Right hindlimb (tissue), 1 donor: ENCODE measurements at regions not wholly inside any gene's neighbourhood (a gene's known extent, or its start where the extent isn't known, plus 50 kb on each side); places are given as distances from the start of the nearest gene placed in this dataset.
"Not testable (repeated sequence)": the region's sequence is repeated elsewhere in the genome, so short reads cannot be mapped to it uniquely, and the experiment has no call there.

Experiments used
- DNase-seq: peaks from one replicate; pipeline ENCODE4 v3.0.0-alpha.2; 2018

DNA sequence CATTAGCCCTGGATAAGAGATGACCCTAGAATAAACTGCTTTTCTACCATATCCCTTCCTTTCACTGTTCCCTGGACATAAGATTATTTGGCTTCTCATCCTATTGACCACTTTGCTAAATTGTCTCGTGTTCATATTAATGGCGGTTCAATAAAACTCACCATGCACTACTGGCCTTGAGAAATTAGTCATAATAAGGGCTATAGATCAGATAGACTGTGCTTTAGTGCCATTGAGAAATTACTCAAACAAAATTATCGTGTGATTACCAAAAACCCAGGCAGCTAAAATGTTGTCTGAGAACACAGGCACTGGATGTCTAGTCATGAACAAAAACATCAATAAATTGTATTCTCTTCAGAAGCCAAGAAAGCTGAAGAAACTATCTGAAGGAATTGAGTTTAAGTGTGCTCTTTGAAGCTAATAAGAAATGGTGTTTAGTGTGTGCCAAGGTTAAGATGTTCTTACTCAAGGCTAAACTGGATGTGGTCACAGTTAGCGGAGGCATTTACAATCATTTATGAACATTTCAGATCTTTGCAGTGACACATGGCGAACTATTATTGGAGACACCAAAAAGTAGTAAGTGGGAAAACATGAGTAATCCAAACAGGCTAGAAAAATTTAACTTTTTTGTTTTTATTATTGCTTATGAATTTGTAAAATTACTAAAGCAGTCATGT, 460.4 kb upstream of the RORB start:
- DNase-seq, result no peak

DNA sequence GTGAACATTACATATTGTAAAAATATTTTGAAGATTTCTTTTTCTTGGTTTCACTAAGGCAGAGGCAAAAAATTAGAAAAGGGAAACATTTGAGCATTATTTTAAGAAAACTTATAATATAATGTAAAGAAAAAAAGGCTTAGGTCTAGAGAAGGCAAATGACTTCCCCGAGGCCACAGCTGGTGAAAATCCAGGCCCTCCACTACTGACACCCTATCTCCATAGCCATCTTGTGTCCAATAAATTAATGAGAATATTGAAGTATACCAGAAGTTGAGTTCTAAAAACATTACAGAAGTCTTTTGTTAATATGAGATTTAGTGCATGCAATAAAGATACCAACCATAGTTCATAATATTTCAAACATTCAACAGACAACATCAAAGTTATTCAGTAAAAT, 459.9 kb upstream of the RORB start:
- no peak for DNase-seq

DNA sequence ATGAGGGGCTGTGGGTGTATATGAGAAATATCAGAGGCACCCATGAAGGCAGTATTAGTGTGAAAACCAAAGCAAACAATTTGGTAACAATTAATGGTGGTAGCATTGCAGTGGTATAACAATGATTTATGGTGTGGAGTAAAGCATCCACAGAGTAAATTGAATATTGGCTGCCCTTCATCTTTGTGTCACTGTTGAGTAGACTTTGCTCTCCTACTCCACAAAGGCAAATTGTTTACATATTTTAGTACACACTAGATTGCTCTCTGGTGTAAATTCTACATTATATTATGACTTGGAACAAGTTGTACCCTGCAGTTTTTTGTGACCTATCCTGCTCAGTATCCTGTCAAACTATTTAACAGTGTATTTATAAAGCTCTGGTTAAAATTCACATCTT, 455.5 kb upstream of the RORB start:
- no peak for DNase-seq

DNA sequence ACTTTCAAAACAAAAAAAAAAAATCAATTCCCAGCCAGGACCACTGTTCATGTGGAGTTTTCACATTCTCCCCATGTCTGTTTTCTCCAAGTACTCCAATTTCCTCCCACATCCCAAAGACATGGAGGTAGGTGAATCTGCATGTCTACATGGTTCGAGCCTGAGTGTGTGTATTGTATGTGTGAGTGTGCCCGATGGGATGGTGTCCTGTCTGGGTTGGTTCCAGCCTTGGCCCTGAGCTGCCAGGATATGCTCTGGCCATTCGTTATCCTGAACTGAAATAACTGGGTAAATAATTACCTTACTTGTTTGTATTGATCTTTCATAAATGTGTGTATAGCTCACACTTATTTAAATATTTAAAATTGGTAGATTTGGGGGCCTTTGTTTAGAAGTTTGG, 452.3 kb upstream of the RORB start:
- DNase-seq, result no peak

DNA sequence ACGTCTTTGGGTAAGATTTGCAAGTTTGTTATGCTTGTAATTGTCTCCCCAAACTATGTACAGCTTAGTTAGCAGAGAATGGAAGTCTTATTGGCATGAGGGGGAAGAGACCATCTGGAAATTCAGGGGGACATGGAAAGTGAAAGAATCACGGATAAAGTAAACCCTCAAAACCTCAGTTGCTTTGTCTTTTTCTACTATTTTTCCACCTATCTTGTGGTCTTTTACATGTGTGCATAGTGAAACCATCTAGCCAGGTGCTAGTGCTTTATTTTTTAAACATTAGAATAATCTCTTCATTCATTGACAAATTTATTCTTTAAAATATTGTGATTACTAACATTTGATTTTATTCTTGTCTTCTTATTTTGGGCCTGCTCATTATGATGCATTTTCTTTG, 441.1 kb upstream of the RORB start:
- no peak for DNase-seq

DNA sequence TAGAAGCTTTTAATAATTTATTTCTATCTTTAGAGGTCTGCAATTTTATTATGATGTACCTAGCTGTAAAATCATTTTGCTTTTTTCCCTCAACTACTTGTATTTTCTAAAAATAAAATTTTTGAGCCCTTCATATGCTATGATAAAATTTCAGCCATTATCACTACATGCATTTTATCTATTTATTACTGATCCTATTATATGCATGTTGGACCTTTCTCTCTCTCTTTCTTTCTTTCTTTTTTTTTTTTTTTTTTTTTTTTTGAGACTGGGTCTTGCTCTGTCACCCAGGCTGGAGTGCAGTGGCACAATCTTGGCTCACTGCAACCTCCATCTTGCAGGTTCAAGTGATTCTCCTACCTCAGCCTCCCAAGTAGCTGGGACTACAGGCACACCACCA, 440.1 kb upstream of the RORB start:
- not testable (repeated sequence) for DNase-seq

DNA sequence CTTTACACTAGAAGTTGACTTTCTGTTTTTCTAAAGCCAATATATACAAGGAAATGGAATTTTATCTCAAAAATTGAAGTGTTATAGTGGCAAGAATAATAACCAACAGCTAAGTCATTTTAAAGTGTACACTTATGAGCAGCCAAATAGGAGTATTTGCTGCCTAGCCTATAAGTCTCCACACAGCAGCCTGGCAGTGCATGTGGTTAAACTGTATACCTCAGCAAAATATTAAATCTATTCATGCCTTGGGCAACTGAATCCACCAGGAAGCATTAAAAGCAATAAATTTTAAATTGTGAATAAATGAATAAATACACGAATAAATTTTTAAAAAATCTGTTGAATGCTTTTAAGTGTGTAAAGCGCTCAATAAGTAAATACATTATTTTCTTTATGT, 432.4 kb upstream of the RORB start:
- no peak for DNase-seq

DNA sequence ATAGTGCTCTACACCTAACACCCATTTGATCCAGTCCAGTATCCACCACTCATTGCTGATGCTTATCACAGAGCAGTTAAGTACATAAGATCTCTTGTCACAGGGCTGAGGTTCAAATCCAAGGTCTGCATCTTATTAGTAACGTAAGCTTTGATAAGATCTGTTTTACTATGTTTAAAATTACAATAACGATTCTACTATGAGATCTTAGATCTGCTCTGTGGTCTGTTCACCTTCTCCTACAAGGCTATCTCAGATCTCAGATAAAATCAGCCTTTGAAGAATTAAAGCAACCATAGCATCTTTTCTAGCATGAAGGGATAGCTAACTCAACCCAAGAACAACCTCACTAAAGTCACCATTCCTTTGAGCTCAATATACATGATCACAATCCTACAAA, 431.0 kb upstream of the RORB start:
- no peak for DNase-seq

DNA sequence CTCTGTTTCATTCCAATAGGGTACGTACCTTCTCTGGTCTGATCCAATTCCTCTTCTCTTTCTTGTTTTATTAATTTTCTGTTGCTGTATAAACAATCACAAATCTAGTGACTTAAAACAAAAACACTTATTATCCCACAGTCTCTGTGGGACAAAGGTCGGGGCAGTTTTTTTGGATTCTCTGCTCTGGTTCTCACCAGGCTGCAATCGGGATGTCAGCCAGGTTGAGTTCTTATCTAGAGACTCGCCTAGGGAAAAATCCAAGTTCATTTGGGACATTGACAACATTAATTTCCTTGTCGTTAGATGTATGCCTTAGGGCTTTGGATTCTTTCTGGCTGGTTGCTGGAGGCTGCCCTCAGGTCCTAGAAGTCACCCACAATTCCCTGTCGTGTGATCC, 430.5 kb upstream of the RORB start:
- no peak for DNase-seq

DNA sequence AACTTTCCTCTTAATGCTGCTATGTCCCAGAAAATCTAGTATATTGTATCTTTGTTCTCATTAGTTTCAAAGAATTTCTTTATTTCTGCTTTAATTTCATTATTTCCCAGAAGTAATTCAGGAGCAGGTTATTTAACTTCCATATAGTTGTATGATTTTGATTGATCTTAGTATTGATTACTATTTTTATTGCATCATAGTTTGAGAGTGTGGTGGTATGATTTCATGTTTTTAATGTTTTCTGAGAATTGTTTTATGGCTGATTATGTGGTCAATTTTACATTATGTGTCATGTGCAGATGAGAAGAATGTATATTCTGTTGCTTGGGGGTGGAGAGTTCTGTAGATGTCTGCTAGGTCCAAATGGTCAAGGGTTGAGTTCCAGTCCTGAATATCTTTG, 425.6 kb upstream of the RORB start:
- no peak for DNase-seq

DNA sequence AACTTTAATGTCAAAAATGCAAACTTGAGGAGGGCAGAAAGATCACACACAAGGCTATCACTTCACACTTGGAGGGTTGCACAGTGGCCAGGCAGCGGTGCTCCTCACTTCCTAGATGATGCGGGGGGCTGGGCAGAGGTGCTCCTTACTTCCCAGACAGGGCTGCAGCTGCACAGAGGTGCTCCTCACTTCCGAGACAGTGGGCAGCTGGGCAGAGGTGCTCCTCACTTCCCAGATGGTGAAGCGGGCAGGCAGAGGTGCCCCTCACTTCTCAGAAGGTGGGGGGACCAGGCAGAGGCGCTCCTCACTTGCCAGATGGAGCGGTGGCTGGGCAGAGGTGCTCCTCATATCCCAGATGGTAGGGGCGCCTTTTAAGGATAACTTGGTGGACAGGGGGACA, 423.2 kb upstream of the RORB start:
- DNase-seq, result no peak

DNA sequence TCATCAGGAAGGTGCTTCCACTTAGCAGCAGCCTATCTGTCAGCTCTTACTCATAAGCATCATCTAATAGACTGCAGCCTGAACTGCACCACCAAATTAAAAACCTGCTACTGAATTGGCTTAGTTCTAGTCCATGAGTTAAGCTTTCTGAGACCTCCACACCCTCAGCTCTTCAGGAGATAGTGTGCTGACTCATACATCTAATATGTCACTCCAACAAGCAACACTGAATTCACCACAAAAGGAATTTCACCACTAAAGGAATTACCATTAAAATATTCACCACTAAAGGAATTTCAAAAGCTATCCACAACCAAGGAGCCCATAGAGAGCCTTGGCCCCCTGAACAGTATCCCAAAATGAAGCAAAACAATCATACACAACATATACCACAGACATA, 418.5 kb upstream of the RORB start:
- no peak for DNase-seq

DNA sequence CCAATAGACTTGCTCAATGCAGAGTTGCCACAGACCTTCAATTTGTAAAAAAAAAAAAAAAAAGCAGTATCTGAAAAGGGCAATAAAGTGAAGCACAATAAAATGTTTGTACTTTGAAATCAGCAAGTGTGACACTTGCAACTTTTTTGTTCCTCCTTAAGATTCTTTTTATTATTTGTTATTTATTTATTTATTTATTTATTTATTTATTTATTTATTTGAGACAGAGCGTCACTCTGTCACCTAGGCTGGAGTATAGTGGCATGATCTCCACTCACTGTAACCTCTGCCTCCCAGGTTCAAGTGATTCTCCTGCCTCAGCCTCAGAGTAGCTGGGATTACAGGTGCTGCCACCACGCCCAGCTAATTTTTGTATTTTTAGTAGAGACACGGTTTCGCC, 416.5 kb upstream of the RORB start:
- not testable (repeated sequence) for DNase-seq

DNA sequence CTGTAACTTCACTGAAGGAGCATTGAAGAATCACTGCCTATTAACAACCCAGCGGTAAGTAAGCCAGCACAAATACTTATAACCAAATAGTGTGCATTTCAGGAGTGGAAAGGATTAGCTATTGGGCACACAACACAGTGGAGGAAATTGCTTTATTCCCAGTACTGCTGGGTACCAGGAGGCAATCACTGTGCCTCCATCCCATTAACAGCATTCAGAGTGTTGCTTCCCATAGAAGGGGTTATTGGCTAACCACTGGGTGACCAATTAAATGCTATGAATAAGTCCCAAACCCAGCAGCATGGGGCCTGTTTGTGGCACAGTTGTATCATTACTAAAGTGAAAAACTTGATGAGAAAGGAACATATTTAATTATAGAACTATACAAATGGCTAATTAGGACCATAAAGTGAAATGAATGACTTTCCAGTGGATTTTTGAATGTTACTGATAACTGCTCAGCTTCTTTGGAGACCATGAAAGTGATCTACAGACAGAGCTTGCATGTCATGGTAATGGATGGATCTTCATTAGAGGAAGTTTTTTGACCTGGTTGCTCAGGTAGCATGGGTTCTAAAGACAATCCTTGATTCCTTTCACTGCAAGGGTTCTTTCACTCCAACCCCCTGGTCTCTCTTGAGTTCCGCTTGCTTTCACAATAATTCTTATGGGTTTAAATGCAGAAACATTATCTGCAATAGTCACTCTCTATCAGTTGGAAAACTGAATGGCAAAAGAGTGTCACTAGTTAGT, 413.3 kb upstream of the RORB start:
- DNase-seq, result no peak

DNA sequence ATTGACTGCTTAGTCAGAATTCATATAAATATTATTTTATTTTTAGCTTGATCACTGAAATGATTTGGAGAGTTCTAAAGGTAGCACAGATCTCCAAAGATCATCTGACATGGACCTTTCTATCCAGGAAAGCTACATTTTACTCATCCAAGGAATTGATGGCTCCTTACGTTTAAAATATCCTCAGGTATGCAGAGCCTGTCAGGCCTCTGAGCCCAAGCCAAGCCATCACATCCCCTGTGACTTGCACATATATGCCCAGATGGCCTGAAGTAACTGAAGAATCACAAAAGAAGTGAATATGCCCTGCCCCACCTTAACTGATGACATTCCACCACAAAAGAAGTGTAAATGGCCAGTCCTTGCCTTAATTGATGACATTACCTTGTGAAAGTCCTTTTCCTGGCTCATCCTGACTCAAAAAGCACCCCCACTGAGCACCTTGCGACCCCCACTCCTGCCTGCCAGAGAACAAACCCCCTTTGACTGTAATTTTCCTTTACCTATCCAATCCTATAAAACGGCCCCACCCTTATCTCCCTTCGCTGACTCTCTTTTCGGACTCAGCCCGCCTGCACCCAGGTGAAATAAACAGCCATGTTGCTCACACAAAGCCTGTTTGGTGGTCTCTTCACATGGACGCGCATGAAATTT, 411.6 kb upstream of the RORB start:
- DNase-seq, result not testable (repeated sequence)

DNA sequence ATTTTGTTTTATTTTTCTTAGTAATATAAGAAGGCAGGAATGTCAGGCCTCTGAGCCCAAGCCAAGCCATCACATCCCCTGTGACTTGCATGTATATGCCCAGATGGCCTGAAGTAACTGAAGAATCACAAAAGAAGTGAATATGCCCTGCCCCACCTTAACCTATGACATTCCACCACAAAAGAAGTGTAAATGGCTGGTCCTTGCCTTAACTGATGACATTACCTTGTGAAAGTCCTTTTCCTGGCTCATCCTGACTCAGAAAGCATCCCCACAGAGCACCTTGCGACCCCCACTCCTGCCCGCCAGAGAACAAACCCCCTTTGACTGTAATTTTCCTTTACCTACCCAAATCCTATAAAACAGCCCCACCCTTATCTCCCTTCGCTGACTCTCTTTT, 406.2 kb upstream of the RORB start:
- not testable (repeated sequence) for DNase-seq

DNA sequence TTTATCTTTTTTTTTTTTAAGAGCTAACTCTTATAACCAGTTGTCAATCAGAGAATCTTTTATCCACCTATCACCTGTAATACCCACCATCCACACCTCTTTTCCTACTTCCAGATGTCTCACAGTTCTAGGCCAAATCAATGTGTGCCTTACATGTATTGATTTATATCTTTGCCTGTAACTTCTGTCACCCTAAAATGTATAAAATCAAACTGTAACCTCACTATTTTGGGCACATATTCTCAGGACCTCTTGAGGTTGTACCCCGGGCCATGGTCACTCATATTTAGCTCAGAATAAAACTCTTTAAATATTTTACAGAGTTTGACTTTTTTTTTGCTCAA, 404.7 kb upstream of the RORB start:
- no peak for DNase-seq

DNA sequence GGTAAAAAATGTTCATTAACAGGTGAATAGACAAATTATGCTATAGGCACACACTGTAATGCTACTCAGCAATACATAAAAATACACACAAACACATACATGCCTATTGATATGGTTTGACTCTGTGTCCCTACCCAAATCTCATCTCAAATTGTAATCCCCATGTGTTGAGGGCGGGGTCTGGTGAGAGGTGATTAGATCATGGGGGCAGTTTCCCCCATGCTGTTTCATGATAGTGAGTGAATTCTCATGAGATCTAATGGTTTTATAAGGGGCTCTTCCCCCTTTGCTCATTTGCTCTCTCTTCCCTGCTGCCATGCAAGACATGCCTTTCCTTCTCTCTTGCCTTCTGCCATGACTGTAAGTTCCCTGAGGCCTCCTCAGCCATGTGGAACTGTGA, 403.1 kb upstream of the RORB start:
- DNase-seq, result not testable (repeated sequence)

DNA sequence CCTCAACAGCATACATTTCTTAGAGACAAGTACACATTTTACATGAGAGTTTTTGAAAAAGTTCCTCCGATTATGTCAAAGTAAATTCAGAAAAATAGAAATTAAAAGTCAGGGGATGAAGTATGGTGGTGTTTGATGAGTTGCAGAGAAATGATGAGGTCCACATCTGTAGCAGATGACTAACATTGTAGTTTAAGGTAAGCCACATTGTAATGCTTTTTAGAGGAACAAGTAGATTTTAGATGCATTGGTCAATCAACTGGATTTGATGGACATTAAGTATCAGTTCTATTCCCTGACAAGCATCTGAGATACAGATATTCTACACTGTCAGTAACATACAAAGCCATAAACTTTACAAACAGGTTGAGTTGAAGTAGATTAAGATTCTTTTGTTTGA, 402.4 kb upstream of the RORB start:
- no peak for DNase-seq

DNA sequence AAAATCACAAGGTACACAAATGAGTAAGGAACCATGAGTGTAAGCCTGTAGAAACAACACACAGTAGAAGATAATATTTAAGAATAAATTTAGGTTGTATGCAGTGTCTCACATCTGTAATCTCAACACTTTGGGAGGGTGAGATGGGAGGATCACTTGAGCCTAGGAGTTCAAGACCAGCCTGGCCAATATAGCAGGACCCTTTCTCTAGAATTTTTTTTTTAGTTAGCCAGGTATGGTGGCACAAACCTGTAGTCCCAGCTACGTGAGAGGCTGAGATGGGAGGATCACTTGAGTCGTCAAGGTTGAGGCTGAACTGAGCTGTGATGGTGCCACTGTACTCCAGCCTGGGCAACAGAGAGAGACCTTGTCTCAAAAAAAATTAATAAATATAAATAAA, 401.2 kb upstream of the RORB start:
- no peak for DNase-seq

DNA sequence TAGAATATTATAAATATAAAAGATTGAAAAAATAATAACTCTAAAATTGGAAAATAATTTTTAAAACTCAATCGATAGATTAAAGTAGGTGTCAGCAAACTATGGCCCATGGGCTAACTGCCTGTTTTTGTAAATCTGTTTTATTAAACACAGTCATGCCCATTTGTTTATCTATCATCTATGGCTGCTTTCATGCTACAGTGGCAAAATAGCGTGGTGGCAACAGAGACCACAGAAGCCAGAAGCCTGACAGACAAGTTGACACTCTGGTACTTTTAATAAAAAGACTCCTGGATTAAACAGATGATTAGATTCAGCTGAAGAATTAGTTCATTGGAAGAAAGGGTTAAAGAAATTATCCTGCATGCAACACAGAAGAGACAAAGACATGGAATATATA, 400.7 kb upstream of the RORB start:
- no peak for DNase-seq

DNA sequence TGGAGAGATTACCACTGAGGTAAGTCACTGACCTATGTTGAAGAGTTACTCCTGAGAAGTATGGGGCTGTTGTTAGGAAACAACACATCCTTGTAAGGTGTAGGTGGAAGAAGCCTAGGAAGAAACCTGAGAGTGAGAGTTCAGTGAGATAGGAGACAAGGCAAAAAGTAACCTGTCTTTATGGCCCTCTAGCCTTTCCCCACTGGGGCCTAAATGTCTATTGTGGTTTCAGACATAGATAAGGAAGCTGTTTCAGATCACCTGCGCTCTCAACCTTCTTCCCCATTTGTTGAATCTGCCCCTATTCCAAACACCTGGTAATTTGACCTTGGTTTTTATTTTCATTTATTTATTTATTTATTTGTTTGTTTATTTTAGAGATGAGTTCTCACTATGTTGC, 397.1 kb upstream of the RORB start:
- no peak for DNase-seq

DNA sequence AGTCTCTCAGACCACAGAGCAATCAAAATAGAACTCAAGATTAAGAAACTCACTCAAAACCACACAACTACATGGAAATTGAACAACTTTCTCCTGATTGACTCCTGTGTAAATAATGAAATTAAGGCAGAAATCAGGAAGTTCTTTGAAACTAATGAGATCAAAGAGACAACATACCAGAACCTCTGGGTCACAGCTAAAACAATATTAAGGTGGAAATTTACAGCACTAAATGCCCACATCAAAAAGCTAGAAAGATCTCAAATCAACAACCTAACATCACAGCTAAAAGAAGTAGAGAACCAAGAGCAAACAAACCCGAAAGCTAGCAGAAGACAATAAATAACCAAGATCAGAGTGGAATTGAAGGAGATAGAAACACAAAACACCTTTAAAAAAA, 395.0 kb upstream of the RORB start:
- not testable (repeated sequence) for DNase-seq

DNA sequence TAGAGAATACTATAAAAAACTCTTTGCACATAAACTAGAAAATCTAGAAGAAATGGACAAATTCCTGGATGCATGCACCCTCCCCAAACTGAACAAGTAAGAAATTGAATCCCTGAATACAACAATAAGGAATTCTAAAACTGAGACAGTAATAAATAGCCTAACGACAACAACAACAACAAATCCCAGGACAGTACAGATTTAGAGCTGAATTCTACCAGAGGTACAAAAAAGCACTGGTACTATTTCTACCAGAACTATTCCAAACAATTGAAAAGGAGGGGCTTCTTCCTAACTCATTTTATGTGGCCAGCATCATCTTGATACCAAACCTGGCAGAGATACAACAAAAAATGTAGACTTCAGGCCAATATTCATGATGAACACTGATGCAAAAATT, 394.4 kb upstream of the RORB start:
- no peak for DNase-seq

DNA sequence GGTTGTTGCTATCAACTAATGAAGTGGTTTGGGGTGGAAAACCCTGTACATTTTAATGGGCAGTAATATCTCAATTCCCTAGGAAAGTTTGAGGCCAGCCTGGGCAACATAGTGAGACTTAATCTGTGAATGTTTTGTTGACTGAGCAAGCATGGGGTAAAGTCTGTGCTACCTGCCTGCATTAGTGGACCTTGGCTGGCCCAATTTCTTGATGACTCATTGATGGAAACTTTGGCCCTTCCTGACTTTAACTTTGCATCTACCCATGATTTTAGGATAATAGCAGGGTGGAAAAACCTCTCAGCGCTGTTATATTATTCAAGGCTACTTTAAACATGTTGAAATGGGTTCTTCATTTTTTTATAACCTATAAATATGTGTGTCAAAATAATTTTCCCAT, 389.4 kb upstream of the RORB start:
- DNase-seq, result no peak
